Omental fat pad (tissue), 3 donors: ENCODE measurements at regions not wholly inside any gene's neighbourhood (a gene's known extent, or its start where the extent isn't known, plus 50 kb on each side); places are given as distances from the start of the nearest gene placed in this dataset.

Source experiments
- ATAC-seq: fragments of 150-250 bp; one replicate; pipeline ENCODE4 v1.9.1; 2016; ENCODE audit warnings: mild to moderate bottlenecking, moderate library complexity; ENCODE audit not compliant: low FRiP score
- DNase-seq: peaks from one replicate; pipeline ENCODE4 v3.0.0-alpha.2; 2019; ENCODE audit warnings: low spot score
- TF ChIP-seq, protein P1 (sequence below), 3 donors: fragments of 450-650 bp; IDR thresholded peaks; one replicate each; pipeline ENCODE4 v1.5.1; 2016 to 2017; ENCODE audit warnings: antibody characterized with exemption in 3 of 3, mild to moderate bottlenecking in 3 of 3, moderate library complexity in 2 of 3

DNA sequence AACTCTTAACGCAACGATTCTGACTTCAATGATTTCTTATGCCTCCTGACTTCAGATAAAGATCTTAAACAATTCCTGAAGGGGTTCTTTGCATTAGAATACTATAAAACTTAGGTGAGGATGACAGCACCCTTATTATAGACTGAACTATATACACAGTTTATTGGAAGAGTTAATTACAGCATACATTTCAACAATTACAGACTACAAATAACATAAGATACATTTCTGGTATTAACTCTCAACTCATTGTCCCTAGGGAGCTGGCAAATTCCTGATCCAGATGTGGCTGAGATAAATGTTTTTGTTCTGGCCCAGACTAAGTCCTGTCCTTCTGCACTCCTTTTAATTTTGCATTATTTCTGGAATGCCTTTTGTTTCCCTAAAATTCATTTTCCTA, 155.5 kb upstream of the TMC3 start:
- ATAC-seq = no peak
- TF ChIP-seq, protein P1, sequence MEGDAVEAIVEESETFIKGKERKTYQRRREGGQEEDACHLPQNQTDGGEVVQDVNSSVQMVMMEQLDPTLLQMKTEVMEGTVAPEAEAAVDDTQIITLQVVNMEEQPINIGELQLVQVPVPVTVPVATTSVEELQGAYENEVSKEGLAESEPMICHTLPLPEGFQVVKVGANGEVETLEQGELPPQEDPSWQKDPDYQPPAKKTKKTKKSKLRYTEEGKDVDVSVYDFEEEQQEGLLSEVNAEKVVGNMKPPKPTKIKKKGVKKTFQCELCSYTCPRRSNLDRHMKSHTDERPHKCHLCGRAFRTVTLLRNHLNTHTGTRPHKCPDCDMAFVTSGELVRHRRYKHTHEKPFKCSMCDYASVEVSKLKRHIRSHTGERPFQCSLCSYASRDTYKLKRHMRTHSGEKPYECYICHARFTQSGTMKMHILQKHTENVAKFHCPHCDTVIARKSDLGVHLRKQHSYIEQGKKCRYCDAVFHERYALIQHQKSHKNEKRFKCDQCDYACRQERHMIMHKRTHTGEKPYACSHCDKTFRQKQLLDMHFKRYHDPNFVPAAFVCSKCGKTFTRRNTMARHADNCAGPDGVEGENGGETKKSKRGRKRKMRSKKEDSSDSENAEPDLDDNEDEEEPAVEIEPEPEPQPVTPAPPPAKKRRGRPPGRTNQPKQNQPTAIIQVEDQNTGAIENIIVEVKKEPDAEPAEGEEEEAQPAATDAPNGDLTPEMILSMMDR (IDR thresholded peaks at IDR 0.05) = no peak
- DNase-seq = no peak

DNA sequence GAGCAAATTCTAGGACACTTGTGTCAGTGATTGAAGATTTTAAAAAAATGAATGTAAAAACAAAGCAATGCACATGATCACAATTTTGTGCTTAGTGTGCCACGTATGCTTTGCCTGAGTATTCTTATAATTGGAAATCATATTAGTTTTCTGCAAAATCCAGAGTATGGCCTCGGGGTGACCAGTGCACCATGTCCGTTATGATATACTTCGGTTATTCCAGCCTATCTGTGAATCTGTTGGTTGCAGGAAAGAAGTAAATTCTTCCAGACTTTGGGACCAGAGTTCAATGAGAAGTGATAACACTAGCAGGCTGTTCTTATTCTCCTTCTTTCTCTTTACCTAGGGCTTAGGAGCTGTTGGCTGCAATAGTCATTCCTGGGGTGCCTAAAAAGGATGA, 152.0 kb upstream of the TMC3 start:
- DNase-seq = no peak
- no peak for ATAC-seq
- TF ChIP-seq, protein P1 (IDR thresholded peaks at IDR 0.05) = no peak

DNA sequence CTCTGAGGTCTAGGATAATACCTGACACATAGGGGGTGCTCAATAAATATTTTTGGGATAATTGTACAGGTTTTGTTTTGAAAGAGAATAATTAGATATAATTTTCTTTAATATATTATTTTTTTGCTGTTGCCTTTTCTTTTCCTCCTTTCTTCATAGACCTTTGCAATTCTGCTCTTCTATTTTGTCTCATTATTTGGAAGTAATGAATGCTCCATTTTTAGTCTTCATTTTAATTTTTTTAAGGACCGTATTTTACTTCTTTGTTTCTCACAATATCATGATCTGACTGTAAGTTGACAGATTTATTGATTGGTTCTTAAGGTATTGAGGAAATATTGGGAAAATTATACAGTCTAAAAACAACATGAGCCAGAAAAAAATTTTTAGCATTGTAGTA, 150.5 kb upstream of the TMC3 start:
- DNase-seq (no peak), ATAC-seq (no peak)
- TF ChIP-seq, protein P1 (IDR thresholded peaks at IDR 0.05) = no peak

DNA sequence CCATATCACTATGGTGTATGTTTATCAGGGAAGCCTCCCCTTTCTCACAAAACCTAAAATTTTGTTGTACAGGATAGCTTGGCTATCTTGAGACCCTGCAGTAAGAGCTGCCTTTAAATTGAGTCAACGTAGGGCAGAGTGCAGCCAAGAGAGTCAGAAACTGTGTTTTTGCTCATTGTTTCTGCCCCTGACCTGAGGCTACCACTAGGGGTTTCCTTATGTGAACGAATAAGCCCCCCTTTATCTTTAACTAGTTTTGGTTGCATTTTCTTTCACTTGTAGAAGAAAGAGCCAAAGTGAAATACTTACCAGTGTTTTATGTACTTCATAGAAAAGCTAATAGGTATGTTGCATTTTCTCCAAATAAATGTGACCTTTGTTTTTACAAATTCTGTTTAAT, 149.9 kb upstream of the TMC3 start:
- ATAC-seq (no peak), DNase-seq (no peak)
- TF ChIP-seq, protein P1 (IDR thresholded peaks at IDR 0.05) = no peak

DNA sequence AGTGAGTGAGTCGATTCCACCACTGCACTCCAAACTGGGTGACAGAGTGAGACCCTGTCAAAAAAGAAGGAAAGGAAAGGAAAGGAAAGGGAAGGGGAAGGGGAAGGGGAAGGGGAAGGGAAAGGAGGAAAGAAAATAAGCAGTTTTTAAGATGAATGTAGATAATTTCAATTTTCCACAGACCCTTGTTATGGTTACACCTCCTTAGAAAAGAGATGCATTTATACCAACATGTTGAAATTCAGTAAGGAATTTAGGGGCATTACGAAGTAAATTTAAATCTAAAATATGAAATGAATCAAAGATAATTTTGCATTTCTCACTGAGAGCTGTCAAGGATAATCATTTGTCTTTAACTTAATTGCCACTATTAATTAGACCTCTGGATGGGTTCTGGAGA, 146.5 kb upstream of the TMC3 start:
- TF ChIP-seq, protein P1 (IDR thresholded peaks at IDR 0.05) = no peak

DNA sequence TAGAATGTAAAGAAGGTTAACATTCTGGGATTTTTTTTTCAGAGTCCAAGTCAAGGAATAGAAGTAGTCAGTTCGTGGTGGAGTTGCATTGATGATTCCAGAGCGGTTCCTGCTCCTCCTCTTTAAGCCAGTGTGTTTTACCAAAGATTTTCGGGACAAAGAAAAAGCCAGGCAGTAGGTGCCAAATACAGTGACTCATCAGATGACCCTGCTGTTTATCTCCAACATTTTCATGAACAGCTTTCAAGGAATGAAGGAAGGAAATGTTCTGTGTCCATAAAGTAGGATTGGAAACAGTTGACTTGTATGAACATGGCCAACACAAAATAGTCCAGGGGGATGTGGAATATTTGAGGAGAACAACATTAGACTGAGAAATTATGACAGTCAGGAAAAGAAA, 142.4 kb upstream of the TMC3 start:
- ATAC-seq (no peak), DNase-seq (no peak)

More for the DNA sequence above, 146.5 kb upstream of the TMC3 start:
- ATAC-seq (no peak), DNase-seq (no peak)

DNA sequence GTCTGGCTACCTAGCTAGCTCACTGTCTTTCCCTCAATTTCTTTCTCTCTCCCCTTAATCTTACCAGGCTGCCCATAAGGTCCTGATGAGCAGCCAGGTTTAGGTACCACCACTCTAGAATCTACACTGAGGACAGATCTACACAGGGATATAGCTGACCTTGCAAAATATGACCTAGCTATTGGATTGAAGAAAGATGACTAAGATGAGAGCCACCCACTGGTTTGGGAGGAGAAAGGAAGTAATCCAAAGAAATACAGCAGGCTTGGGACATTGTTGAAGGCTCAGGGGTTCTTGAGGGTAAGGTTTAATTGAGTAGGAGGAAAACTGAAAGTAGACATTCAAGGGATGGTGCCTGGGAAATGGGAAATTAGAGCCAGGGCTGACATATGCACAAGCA, 142.0 kb upstream of the TMC3 start:
- ATAC-seq (no peak), DNase-seq (no peak)
- TF ChIP-seq, protein P1 (IDR thresholded peaks at IDR 0.05) = no peak

More for the DNA sequence above, 142.4 kb upstream of the TMC3 start:
- TF ChIP-seq, protein P1 (IDR thresholded peaks at IDR 0.05) = no peak
